ENCODE measurements at regions not wholly inside any gene's neighbourhood (a gene's known extent, or its start where the extent isn't known, plus 50 kb on each side); places are given as distances from the start of the nearest gene placed in this dataset.

DNA sequence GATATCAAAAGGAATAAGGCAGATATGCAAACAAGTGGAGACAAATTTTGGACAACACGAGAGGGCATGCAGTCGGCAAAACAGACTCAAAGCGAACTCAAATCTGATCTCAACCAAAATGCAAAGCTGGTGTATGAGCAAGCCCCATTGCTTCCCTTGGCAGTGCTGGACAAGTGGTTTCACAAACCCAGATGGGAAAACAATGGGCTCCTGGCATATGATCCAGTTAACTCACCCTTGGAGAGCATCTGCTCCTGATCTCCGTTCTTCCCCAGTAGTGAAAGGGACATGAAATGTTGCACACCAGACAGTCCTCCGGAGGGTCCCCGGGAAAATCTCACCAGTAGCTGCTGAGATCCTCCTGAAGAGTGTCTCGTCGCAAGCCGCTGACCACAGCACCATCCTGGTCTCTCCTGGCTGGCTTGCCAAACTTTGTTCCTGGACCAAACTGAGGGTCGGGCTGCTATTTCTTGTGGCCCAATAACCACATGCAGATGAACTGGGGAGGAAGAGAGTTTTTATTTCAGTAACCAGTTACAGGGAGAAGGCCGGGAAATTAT is 84.3 kb upstream of the THBS2 start:
- H3K27ac ChIP-seq (replicated peaks in 1 of 4): no peak overlapping the region
- H3K4me3 ChIP-seq: no peak overlapping the region
- no peaks in the 10 kb centered on the region for H3K4me1 ChIP-seq
- peak; percentile 89 for DNase-seq (ENCODE audit: extremely low spot score)
- H3K9me3 ChIP-seq: no peaks in the 10 kb centered on the region
- 98% methylated on average over 11 of the region's 11 CpGs for WGBS
- no peaks in the 10 kb centered on the region for H3K36me3 ChIP-seq
- TF ChIP-seq EP300 (IDR thresholded peaks at IDR 0.05) (no peak), POLR2A (IDR thresholded peaks at IDR 0.05; ENCODE audit: low read depth) (no peak), CTCF (IDR thresholded peaks at IDR 0.05) (no peak), POLR2AphosphoS5 (IDR thresholded peaks at IDR 0.05) (no peak)
- no peaks in the 10 kb centered on the region for H3K27me3 ChIP-seq
- intact Hi-C loops (cut with DNase I): no loop called here

- intact Hi-C loops (cut with DNase I): no loop called here
- Histone ChIP-seq H3K9me3 (no peaks in the 10 kb centered on the region), H3K27ac (replicated peaks in 1 of 4) (no peak overlapping the region), H3K4me3 (no peak overlapping the region), H3K27me3 (no peaks in the 10 kb centered on the region), H3K4me1 (no peaks in the 10 kb centered on the region), H3K36me3 (no peaks in the 10 kb centered on the region)
- DNase-seq (ENCODE audit: extremely low spot score): no peak
- TF ChIP-seq POLR2AphosphoS5 (IDR thresholded peaks at IDR 0.05) (no peak), CTCF (IDR thresholded peaks at IDR 0.05) (no peak), EP300 (IDR thresholded peaks at IDR 0.05) (no peak), POLR2A (IDR thresholded peaks at IDR 0.05; ENCODE audit: low read depth) (no peak)
- WGBS: 93% methylated on average over 4 of the region's 4 CpGs
Measured at GRCh38 chr6:169335301-169335700, 81.7 kb upstream of the THBS2 start.

- intact Hi-C loops (cut with DNase I): no loop called here
- peak; percentile 85 for DNase-seq (ENCODE audit: extremely low spot score)
- 89% methylated on average over 10 of the region's 10 CpGs for WGBS
Measured at GRCh38 chr6:169332250-169332649, 78.6 kb upstream of the THBS2 start.

DNA sequence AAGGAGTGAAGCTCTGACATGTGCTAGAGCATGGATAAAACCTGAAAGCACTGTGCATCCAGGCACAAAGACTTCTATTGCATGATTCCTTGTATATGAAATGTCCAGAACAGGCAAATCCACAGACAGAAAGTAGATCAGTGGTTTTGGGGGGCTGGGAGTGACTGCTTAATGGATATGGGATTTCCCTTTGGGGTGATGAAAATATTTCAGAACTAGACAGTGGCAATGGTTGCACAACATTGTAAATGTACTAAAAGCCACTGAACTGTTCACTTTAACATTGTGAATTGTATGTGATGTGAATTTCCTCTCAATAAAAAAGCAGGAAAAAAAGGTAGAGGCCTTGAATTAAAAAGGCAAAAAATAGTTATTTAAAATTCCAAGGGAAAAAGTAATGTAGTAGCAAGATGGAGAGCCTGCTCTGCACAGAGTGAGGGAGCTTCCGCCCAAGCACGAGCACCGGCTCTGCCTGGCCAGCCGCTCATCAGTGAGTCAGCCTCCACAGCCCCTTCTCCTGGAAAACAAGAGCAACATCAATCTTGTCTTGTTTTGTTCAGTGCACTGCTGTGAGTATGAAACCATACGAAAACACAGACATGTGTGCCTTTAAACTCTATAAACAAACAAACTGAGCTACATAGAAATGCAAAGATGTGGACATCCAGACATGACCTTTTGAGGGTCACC is 74.6 kb upstream of the THBS2 start:
- Histone ChIP-seq H3K4me3 (no peak overlapping the region), H3K9me3 (no peaks in the 10 kb centered on the region), H3K4me1 (peaks cover 0 to 15% (median 13%) of the 10 kb centered on the region in 4 donors), H3K27me3 (no peaks in the 10 kb centered on the region), H3K36me3 (no peaks in the 10 kb centered on the region), H3K27ac (replicated peaks in 1 of 4) (no peak overlapping the region)
- 61% methylated on average over 5 of the region's 5 CpGs for WGBS
- intact Hi-C loops (cut with DNase I): no loop called here
- no peak for TF ChIP-seq EP300 (IDR thresholded peaks at IDR 0.05)
- no peak for TF ChIP-seq POLR2AphosphoS5 (IDR thresholded peaks at IDR 0.05)
- TF ChIP-seq CTCF (IDR thresholded peaks at IDR 0.05): no peak
- no peak for TF ChIP-seq POLR2A (IDR thresholded peaks at IDR 0.05; ENCODE audit: low read depth)
- DNase-seq (ENCODE audit: extremely low spot score): no peak

More at GRCh38 chr6:169332250-169332649, 78.6 kb upstream of the THBS2 start:
- no peaks in the 10 kb centered on the region for H3K27me3 ChIP-seq
- no peak for TF ChIP-seq POLR2A (IDR thresholded peaks at IDR 0.05; ENCODE audit: low read depth)
- TF ChIP-seq EP300 (IDR thresholded peaks at IDR 0.05): no peak
- TF ChIP-seq CTCF (IDR thresholded peaks at IDR 0.05): no peak
- TF ChIP-seq POLR2AphosphoS5 (IDR thresholded peaks at IDR 0.05): no peak
- H3K4me3 ChIP-seq: no peak overlapping the region
- H3K9me3 ChIP-seq: no peaks in the 10 kb centered on the region
- peaks cover 0 to 2% (median 0%) of the 10 kb centered on the region in 4 donors for H3K4me1 ChIP-seq
- no peak overlapping the region for H3K27ac ChIP-seq (replicated peaks in 1 of 4)
- H3K36me3 ChIP-seq: no peaks in the 10 kb centered on the region

Measured in esophagus muscularis mucosa (tissue), 4 donors.